Astrocyte of the spinal cord (primary cell): ENCODE measurements at regions not wholly inside any gene's neighbourhood (a gene's known extent, or its start where the extent isn't known, plus 50 kb on each side); places are given as distances from the start of the nearest gene placed in this dataset.

Experiments
- DNase-seq: peaks from one replicate; pipeline ENCODE4 v3.0.0; 2011; ENCODE audit warnings: low read depth, low spot score
- H3K4me3 ChIP-seq: 2 replicates; pipeline ENCODE4 v1.5.1; 2011; ENCODE audit warnings: low read depth, mild to moderate bottlenecking, low read length, moderate library complexity
- in situ Hi-C: cut with HindIII; loops from 2 replicates; pipeline ENCODE4 v1.10.0; 2017; ENCODE audit warnings: low sequenced_read_pairs
- TF ChIP-seq, protein P1 (sequence below): IDR thresholded peaks from 2 replicates; pipeline ENCODE4 v1.5.1; 2012; ENCODE audit warnings: low read depth, mild to moderate bottlenecking, low read length, inconsistent platforms

GRCh38 chr9:28887188-28887884 is 1314.1 kb upstream of the C9orf72 start:
- H3K4me3 ChIP-seq, result no peak overlapping the region
- in situ Hi-C loops, result no loop called here
- TF ChIP-seq, protein P1, sequence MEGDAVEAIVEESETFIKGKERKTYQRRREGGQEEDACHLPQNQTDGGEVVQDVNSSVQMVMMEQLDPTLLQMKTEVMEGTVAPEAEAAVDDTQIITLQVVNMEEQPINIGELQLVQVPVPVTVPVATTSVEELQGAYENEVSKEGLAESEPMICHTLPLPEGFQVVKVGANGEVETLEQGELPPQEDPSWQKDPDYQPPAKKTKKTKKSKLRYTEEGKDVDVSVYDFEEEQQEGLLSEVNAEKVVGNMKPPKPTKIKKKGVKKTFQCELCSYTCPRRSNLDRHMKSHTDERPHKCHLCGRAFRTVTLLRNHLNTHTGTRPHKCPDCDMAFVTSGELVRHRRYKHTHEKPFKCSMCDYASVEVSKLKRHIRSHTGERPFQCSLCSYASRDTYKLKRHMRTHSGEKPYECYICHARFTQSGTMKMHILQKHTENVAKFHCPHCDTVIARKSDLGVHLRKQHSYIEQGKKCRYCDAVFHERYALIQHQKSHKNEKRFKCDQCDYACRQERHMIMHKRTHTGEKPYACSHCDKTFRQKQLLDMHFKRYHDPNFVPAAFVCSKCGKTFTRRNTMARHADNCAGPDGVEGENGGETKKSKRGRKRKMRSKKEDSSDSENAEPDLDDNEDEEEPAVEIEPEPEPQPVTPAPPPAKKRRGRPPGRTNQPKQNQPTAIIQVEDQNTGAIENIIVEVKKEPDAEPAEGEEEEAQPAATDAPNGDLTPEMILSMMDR, result no peak
- no peak for DNase-seq

- H3K4me3 ChIP-seq, result no peak overlapping the region
- TF ChIP-seq, protein P1, result no peak
- in situ Hi-C loops, result no loop called here
- no peak for DNase-seq
Observed at GRCh38 chr9:28888806-28889205, 1315.5 kb upstream of the C9orf72 start.

- DNase-seq, result no peak
- no peak overlapping the region for H3K4me3 ChIP-seq
- in situ Hi-C loops, result no loop called here
- TF ChIP-seq, protein P1, result no peak
Observed at GRCh38 chr9:28892538-28892937, 1319.3 kb upstream of the C9orf72 start.

DNA sequence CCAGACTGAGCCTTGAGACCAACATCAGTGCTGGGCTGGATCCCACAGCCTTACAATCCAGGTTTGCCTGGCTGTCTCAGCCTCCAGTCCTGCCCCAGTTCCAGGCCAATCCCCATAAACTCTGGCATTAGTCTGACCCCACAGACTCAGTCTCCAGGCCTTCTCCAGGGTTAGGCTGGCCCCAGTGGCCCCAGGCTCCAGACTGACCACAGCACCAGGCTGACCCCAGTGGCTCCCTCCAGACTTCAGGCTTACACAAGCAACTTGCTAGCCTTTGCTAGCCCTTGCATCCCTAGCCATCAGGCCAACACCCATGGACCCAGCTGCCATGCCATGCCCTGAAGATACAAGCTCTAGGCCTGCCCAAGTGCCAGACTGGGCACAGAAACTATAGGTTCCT is 1326.0 kb upstream of the C9orf72 start:
- in situ Hi-C loops, result no loop called here
- TF ChIP-seq, protein P1, result no peak
- DNase-seq, result no peak
- no peak overlapping the region for H3K4me3 ChIP-seq

- no peak for DNase-seq
- in situ Hi-C loops, result no loop called here
- TF ChIP-seq, protein P1, result no peak
- no peak overlapping the region for H3K4me3 ChIP-seq
Observed at GRCh38 chr9:28899926-28900325, 1326.6 kb upstream of the C9orf72 start.

DNA sequence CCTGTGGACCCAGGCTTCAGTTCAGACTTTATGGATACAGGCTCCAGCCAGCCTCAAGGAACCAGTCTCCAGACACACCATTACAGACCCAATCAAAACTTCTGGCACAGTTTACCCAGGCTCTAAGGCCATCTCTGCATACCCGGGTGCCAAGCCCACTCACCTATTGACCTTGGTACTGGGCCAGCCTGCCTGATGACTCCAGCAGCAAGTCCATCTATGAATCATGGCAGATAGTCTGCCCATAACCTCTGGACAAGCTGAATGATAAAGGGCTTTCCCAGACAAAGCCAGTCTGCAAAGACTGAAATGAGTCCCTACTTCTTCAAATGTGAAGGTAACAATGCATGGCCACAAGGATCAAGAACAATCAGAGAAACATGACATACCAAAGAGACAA is 1327.1 kb upstream of the C9orf72 start:
- TF ChIP-seq, protein P1, result no peak
- no peak for DNase-seq
- in situ Hi-C loops, result no loop called here
- no peak overlapping the region for H3K4me3 ChIP-seq
